Hippocampal formation (tissue), 2 donors: ENCODE measurements at regions not wholly inside any gene's neighbourhood (a gene's known extent, or its start where the extent isn't known, plus 50 kb on each side); places are given as distances from the start of the nearest gene placed in this dataset.

ENCODE experiments used
- DNase-seq, 2 donors: peaks; one replicate each; lab custom pipeline; 2025; lab: John Stamatoyannopoulos, UW

GRCh38 chr6:141164042-141164743, 968.5 kb upstream of the GJE1 start:
- DNase-seq: no peak

DNA sequence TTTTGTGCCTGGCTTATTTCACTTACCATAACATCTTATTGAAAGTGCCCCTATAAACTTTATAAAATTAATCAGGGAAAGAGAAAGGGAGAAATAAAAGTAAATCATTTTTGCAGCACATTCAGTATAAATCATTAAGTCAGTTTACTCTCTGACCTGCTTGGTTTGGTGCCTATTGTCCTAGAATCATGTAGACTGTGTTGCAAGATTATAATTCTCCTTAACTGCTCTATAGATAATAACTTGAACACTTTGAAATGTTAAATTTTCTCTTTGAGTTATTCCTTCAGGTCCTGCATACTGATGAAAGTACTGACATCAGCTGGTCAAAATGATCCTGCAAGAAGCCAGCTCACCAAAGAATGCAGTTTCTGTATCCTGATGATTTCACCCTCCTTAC, 969.6 kb upstream of the GJE1 start:
- no peak for DNase-seq

DNA sequence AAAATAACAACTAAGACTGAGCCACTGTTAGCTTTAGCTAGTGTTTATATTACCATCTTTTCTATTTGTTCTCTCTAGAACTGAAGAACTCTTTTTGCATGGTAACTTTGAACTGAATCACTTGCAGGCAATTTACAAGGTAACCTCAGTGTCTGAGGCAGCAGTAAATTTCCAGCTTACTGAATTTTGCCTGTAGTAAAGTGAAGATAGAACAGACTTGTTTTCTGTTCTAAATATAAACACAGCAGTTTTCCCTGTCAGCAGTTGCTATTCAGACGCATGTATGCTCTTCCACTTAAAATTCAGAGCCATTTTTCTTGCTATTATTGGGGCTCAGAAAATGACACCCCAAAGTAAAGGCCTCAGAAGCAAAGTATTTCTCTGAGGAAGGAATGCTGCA, 974.0 kb upstream of the GJE1 start:
- no peak for DNase-seq

DNA sequence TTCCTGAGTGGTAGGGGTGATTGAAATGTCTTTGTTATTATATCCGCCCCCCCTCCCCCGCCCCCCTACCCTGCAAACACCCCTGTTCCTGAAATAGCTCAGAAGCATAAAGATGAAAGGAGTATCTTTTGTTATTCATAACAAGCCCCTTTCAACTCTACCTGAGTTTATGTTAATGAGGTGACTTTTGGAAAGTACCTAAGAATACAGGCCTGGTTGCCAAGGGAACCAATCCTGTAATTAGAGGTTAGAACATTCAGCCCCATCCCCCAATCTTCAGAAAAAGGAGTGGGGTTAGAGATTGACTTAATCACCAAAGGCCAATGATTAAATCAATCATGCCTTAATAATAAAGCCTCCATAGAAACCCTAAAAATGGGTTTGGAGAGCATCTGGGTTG, 979.2 kb upstream of the GJE1 start:
- no peak for DNase-seq

- DNase-seq: no peak
Observed at GRCh38 chr6:141152951-141153350, 979.8 kb upstream of the GJE1 start.

- no peak for DNase-seq
Observed at GRCh38 chr6:141151710-141152417, 980.9 kb upstream of the GJE1 start.

DNA sequence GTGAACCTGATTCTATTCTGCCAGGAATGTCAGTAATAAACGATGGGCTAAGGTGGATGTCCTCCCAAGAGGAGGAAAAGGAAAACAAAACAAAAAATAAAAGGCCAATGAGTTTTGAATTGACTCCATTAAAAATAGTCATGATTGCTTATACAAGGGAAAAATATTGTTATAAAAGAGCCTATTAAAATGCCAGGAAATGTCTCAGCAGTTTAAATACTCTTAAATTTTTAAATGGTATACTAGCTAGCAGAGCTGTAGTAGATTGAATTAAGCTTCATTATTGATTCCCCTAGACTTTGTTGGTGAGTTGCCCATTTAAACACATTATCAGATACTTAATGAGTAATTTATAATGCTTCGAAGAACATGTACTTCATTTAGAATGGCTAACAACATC, 990.9 kb upstream of the GJE1 start:
- DNase-seq: no peak

GRCh38 chr6:141140905-141141304, 991.8 kb upstream of the GJE1 start:
- DNase-seq: no peak

- DNase-seq: no peak
Observed at GRCh38 chr6:141139461-141139860, 993.3 kb upstream of the GJE1 start.

GRCh38 chr6:141134723-141135122, 998.0 kb upstream of the GJE1 start:
- no peak for DNase-seq

DNA sequence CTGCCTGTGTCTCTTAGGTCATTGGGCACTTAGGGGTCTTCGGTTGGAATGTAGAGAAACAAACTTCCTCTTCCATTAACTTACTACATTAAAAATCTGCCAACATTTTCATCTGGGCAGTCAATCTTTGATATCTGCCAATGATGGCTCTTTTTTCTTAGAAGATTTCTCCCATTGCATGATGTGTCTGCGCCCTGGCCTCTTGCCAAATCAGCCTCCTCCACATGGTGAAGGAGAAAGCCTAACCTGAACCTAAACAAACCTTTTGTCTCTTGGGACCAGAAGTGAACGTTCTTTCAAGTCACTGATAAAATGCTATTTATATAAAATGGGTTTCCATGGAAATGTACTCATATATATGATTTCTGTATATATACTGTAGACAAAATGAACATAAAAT, 998.9 kb upstream of the GJE1 start:
- DNase-seq: no peak

DNA sequence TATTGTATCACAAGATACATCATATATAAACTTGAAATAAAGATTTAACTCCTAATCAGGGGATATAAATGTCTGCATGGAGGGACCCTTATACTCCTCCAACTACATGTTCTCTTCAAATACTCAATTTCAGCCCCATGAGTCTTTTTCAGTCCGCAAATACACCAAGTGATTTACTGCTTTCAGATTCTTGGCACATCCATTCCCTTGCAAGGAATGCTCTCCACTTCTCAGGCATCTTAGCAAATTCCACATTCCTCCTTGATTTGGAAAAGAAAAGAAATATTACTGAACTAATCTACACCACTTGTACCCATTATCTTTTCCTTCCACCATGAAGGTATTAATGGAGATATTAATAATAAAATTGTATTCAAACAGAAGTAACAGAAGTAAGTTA, 999.4 kb upstream of the GJE1 start:
- DNase-seq: no peak

DNA sequence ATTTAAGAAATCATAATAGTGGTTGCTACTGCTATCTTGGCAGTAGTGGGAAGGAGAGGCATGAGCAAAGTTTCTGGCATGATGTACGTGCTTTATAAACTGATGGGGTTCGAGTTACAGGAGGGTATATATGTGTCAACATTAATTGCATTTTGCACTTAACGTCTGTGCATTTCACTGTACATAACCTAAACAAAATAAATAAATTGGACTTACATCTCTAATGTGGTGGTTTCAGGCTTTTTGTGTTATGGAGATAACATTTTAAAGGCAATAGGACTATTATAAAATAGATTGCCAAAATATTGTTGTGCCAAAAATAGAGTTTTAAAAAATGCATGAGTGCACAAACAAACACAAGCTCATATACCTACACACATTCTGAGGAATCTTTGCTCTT, 1001.1 kb upstream of the GJE1 start:
- DNase-seq: no peak

DNA sequence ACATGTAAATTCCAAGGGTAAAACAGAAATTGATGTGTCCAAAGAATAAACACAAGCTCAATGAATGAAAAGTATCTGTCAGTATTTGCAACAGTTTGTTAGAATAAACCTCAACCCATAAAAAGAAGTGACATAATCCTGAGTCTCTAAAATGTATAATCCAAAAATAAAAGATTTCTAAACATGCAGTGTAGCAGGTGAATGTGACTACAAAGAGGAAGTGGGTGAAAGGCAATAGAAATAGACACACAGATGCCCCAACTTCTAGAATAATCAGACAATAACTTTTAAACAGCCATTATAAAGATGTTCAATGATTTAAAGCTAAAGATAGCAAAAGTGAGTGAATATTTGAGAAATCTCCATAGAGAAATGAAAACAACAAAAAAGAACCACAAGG, 1009.2 kb upstream of the GJE1 start:
- DNase-seq: no peak

DNA sequence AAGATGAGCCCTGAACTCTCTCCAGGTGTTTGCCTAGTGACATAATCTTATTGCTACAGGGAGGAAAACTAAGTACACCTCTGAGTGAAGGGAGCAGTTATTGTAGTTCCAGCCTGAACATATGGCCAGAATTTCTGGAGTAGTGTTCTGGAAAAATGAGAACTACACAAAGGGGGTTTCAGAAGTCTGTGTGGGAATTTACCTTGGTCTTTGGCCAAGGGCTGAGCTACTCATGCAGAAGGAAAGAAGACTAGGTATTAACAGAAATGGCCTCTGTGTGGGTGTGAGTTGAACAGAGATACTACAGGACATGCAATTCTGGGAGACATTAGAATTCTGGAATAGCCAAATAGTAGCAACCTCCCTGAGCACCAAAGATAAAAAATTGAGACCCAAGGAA, 1009.7 kb upstream of the GJE1 start:
- no peak for DNase-seq

GRCh38 chr6:141118991-141119390, 1013.7 kb upstream of the GJE1 start:
- DNase-seq: no peak

DNA sequence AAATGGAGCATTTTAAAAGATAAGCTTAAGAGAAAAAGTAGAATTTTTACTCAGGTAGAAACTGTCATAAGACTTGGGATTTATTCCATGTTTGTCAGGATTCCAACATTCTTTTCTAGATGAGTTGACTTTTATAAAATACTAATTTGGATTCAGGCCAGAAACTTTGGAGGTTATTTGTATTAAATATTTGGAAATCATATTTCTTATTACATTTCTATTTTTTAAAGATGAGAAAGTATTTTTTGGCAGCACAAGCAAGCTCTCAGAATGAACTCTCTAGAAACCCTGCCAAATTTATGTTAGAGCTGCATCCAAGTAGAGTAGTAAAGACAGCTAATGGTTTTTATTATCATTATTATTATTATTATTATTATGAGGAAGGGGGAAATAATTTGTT, 1014.9 kb upstream of the GJE1 start:
- no peak for DNase-seq

GRCh38 chr6:141110481-141110880, 1022.2 kb upstream of the GJE1 start:
- no peak for DNase-seq

GRCh38 chr6:141107591-141108160, 1025.0 kb upstream of the GJE1 start:
- DNase-seq: no peak

DNA sequence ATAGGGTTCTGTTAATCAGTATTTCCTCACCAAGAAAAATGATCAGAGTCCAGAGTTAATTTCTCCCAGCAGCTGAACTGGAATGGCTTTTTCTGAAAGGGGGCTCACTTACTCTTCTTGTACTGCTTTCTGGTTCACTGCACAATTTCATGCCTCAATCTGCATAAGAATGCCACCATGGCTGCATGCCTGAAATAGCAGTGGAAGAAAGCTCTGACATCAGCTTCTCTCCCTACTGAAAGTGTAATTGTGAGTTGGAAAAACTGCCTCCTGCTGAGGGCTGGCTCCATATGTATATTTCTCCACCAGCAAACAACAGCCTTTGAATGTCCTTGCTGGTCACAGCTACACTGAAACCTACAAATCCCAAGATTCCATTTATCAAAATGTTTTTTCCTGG, 1027.2 kb upstream of the GJE1 start:
- no peak for DNase-seq

DNA sequence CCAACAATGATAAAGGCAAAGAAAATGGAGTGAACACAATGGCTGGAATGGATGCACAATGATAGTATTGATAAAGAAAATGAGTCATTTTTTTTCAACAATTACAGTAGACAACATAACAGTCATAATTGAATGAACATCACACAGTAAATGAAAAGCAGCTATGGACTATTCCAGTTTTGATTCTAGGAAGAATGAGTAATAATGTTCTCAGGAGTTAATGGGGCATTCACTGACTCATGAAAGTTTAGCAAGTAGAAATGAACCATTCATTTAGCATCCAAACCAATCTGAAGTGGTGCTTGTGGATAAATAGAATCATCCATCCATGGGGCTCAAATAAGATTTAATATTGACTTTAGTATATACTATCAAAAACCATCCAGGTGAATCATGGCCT, 1029.5 kb upstream of the GJE1 start:
- no peak for DNase-seq

DNA sequence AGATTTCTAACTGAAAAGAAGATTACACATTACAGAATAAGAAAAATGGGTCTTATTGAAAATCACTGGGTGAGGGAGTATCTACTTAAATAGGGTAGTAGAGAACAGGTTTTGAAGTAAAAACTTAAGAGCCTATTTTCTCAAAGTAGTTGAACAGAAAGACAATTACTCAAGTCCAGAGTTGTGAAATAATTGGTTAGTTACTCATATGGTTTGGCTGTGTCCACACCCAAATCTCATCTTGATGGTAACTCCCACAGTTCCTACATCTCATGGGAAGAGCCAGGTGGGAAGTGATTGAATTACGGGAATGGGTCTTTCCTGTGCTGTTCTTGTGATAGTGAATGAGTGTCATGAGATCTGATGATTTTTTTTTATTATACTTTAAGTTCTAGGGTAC, 1035.3 kb upstream of the GJE1 start:
- DNase-seq: no peak

DNA sequence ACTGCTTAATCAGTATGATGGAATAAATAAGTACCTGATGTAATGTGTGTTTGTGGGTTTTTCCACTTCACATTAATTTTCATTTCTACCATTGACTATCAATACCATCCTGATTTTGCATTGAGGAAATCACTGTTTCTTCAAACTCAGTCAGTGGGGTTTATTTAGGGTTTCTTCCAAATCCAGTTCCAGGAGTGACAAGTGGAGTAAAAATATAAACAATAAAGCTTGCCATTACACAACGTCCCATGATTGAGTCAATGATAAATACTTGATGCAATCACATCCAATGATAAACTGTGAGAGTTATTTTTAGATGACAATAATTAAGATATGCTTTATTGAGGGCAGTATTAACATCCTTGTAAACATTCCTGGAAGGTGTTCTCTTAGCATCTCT, 1037.4 kb upstream of the GJE1 start:
- no peak for DNase-seq

DNA sequence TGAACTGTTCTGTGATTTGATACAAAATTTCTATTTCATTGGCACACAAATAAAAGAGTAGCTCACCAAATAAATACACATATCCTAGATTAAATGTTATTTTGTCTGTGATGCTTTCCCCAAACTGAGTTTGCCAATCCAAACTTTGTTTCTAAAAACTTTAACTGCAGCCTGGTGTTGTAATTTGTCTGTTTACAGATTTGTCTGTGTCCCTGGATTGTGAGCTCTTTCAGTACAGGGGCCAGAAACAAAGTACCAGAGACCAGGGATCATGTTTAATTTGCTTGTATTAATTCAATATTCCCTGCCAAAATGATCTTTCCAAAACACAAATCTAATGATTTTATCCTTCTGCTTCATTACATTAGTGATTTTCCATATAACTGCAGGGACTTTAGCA, 1044.6 kb upstream of the GJE1 start:
- no peak for DNase-seq
